H1 (cell line): ENCODE measurements at regions not wholly inside any gene's neighbourhood (a gene's known extent, or its start where the extent isn't known, plus 50 kb on each side); places are given as distances from the start of the nearest gene placed in this dataset.

Source experiments
- CTCF ChIA-PET: fragments of 300-600 bp; sonication (Branson Sonifier 250); formaldehyde crosslinking; loops from one replicate; lab custom pipeline; 2021; ENCODE audit not compliant: partially characterized antibody; lab: Charles Lee
- POLR2A ChIA-PET: fragments of 300-600 bp; sonication (Branson Sonifier 250); formaldehyde crosslinking; loops from one replicate; lab custom pipeline; 2021; ENCODE audit warnings: inconsistent platforms; ENCODE audit not compliant: partially characterized antibody; lab: Charles Lee
- DNase-seq, 2 experiments: peaks; one replicate each; pipeline versions ENCODE4 v3.0.0 to v3.0.0-alpha.2; 2010 to 2022; ENCODE audit warnings: low spot score in 2 of 2, low read depth in 1 of 2, mixed read lengths in 1 of 2
- FAIRE-seq: peaks from 2 replicates; lab custom pipeline; 2011; peaks lifted over from hg19 to GRCh38; lab: Jason Lieb, UNC
- H2AFZ ChIP-seq: 2 replicates; pipeline ENCODE4 v1.8.1; 2012; ENCODE audit warnings: low read length, inconsistent platforms
- H2AK5ac ChIP-seq: 2 replicates; pipeline ENCODE4 v1.6.1; 2013; ENCODE audit warnings: low read depth, low read length
- H2BK120ac ChIP-seq: replicated peaks from 2 replicates; pipeline ENCODE3; 2013; ENCODE audit warnings: low read depth, low read length, inconsistent platforms
- H2BK12ac ChIP-seq: 2 replicates; pipeline ENCODE4 v1.6.1; 2013; ENCODE audit warnings: low read depth, low read length
- H2BK15ac ChIP-seq: 2 replicates; pipeline ENCODE4 v1.6.1; 2013; ENCODE audit warnings: low read length
- H2BK20ac ChIP-seq: 2 replicates; pipeline ENCODE4 v1.6.1; 2013; ENCODE audit warnings: low read length
- H2BK5ac ChIP-seq: 2 replicates; pipeline ENCODE4 v1.6.1; 2013; ENCODE audit warnings: low read depth, low read length
- H3K14ac ChIP-seq: 2 replicates; pipeline ENCODE4 v1.6.1; 2013; ENCODE audit warnings: inconsistent platforms; ENCODE audit not compliant: insufficient read length
- H3K18ac ChIP-seq: 2 replicates; pipeline ENCODE4 v1.6.1; 2013; ENCODE audit warnings: low read length; ENCODE audit errors: extremely low read depth
- H3K23ac ChIP-seq: 2 replicates; pipeline ENCODE4 v1.6.1; 2013; ENCODE audit warnings: inconsistent platforms; ENCODE audit not compliant: insufficient read length
- H3K23me2 ChIP-seq: 2 replicates; pipeline ENCODE4 v1.6.1; 2013; ENCODE audit warnings: low read depth, low read length
- H3K27ac ChIP-seq: 2 replicates; pipeline ENCODE4 v1.6.1; 2011; ENCODE audit warnings: low read depth, low read length, inconsistent platforms
- H3K27me3 ChIP-seq, 4 experiments: replicated peaks in 1 of 4; 1 replicate in 1 of 4; 2 replicates in 3 of 4; pipeline versions ENCODE4 v1.6.1 to v1.8.1; 2011 to 2013; ENCODE audit warnings: low read length in 3 of 4, mild to moderate bottlenecking in 3 of 4, inconsistent platforms in 2 of 4, mixed read lengths in 2 of 4, moderate library complexity in 1 of 4; ENCODE audit not compliant: control insufficient read depth in 3 of 4, insufficient read depth in 3 of 4; ENCODE audit errors: extremely low read depth in 1 of 4
- H3K36me3 ChIP-seq, 4 experiments: 2 replicates each; pipeline versions ENCODE4 v1.6.1 to v1.8.1; 2011 to 2013; ENCODE audit warnings: mild to moderate bottlenecking in 4 of 4, low read length in 3 of 4, moderate library complexity in 2 of 4, control low read depth in 1 of 4, inconsistent platforms in 1 of 4; ENCODE audit not compliant: insufficient read depth in 4 of 4, control insufficient read depth in 2 of 4
- H3K4ac ChIP-seq: replicated peaks from 2 replicates; pipeline ENCODE3; 2013; ENCODE audit warnings: low read length, low read depth, mixed read lengths, inconsistent platforms; ENCODE audit not compliant: insufficient read length
- H3K4me1 ChIP-seq, 4 experiments: replicated peaks in 1 of 4; 1 replicate in 1 of 4; 2 replicates in 3 of 4; pipeline versions ENCODE4 v1.6.1 to v1.8.1; 2011 to 2013; ENCODE audit warnings: low read length in 3 of 4, inconsistent platforms in 2 of 4, mixed read lengths in 1 of 4; ENCODE audit not compliant: insufficient read depth in 4 of 4, control insufficient read depth in 3 of 4
- H3K4me2 ChIP-seq, 2 experiments: 2 replicates each; pipeline versions ENCODE4 v1.6.1 to v1.8.1; 2011 to 2013; ENCODE audit warnings: low read depth in 2 of 2, low read length in 2 of 2, control low read depth in 1 of 2, inconsistent platforms in 1 of 2, mild to moderate bottlenecking in 1 of 2; ENCODE audit not compliant: insufficient read depth in 1 of 2
- H3K4me3 ChIP-seq, 4 experiments: fragments of 200-600, 300-600 bp in 1 of 4; sonication (generic), shearing (Covaris generic), sonication (Bioruptor Twin) in 1 of 4; 2 replicates each; pipeline versions ENCODE4 v1.5.1 to v1.8.1; 2011 to 2016; ENCODE audit warnings: low read length in 4 of 4, low read depth in 3 of 4, control low read depth in 2 of 4, inconsistent platforms in 2 of 4, mild to moderate bottlenecking in 2 of 4, mixed read lengths in 1 of 4, moderate library complexity in 1 of 4; ENCODE audit not compliant: insufficient read depth in 2 of 4; ENCODE audit errors: extremely low read depth in 1 of 4
- H3K56ac ChIP-seq: replicated peaks from 2 replicates; pipeline ENCODE3; 2013; ENCODE audit warnings: low read depth, mild to moderate bottlenecking, mixed read lengths, low read length, inconsistent platforms; ENCODE audit not compliant: insufficient read length
- H3K79me1 ChIP-seq: 2 replicates; pipeline ENCODE4 v1.6.1; 2013; ENCODE audit warnings: low read depth, low read length, control low read depth
- H3K79me2 ChIP-seq, 2 experiments: 2 replicates each; pipeline versions ENCODE4 v1.6.1 to v1.8.1; 2012 to 2013; ENCODE audit warnings: low read length in 2 of 2, mild to moderate bottlenecking in 2 of 2, inconsistent platforms in 1 of 2; ENCODE audit not compliant: insufficient read depth in 2 of 2, control insufficient read depth in 1 of 2
- H3K9ac ChIP-seq, 4 experiments: replicated peaks in 1 of 4; 1 replicate in 1 of 4; 2 replicates in 3 of 4; pipeline versions ENCODE4 v1.6.1 to v1.8.1; 2011 to 2013; ENCODE audit warnings: low read depth in 3 of 4, low read length in 3 of 4, control low read depth in 2 of 4, mild to moderate bottlenecking in 2 of 4, moderate library complexity in 2 of 4, inconsistent platforms in 1 of 4; ENCODE audit errors: extremely low read depth in 1 of 4
- H3K9me3 ChIP-seq, 2 experiments: 2 replicates each; pipeline versions ENCODE4 v1.6.1 to v1.8.1; 2012 to 2013; ENCODE audit warnings: mild to moderate bottlenecking in 2 of 2, moderate library complexity in 2 of 2, control low read depth in 1 of 2, inconsistent platforms in 1 of 2, low read depth in 1 of 2, low read length in 1 of 2, mixed read lengths in 1 of 2; ENCODE audit not compliant: insufficient read depth in 2 of 2
- H4K20me1 ChIP-seq, 2 experiments: replicated peaks in 1 of 2; 2 replicates each; pipeline versions ENCODE3 to v1.8.1; 2011 to 2013; ENCODE audit warnings: inconsistent platforms in 2 of 2, low read length in 2 of 2, mild to moderate bottlenecking in 1 of 2; ENCODE audit not compliant: insufficient read depth in 2 of 2, control insufficient read depth in 1 of 2
- H4K5ac ChIP-seq: 2 replicates; pipeline ENCODE4 v1.6.1; 2013; ENCODE audit warnings: low read length, low read depth, mixed read lengths, inconsistent platforms; ENCODE audit not compliant: insufficient read length
- H4K8ac ChIP-seq: 2 replicates; pipeline ENCODE4 v1.8.0; 2013; ENCODE audit warnings: mild to moderate bottlenecking, moderate library complexity, low read length, inconsistent platforms; ENCODE audit not compliant: insufficient read depth; ENCODE audit errors: extremely low read depth
- H4K91ac ChIP-seq: replicated peaks from 2 replicates; pipeline ENCODE3; 2013; ENCODE audit warnings: low read length, mixed read lengths, inconsistent platforms; ENCODE audit not compliant: insufficient read length
- CHD1 ChIP-seq: IDR thresholded peaks from 2 replicates; pipeline ENCODE4 v1.6.1; 2012; ENCODE audit warnings: low read depth, low read length, improper control_type of control experiment
- CTBP2 ChIP-seq: IDR thresholded peaks from 2 replicates; pipeline ENCODE4 v1.7.0; 2011; ENCODE audit warnings: borderline replicate concordance, mild to moderate bottlenecking, moderate library complexity, mixed read lengths, low read length; ENCODE audit not compliant: insufficient read depth, insufficient read length
- FOSL1 ChIP-seq: IDR thresholded peaks from 2 replicates; pipeline ENCODE4 v1.6.1; 2011; ENCODE audit warnings: mild to moderate bottlenecking, low read depth, low read length, moderate library complexity; ENCODE audit not compliant: insufficient read depth
- JUND ChIP-seq: IDR thresholded peaks from 2 replicates; pipeline ENCODE4 v1.6.1; 2011; ENCODE audit warnings: mild to moderate bottlenecking, improper control_type of control experiment, low read length
- KDM5A ChIP-seq: fragments of 200-600 bp; IDR thresholded peaks from 2 replicates; pipeline ENCODE4 v1.7.1; 2012; ENCODE audit warnings: mild to moderate bottlenecking, low read length, inconsistent platforms, mixed read lengths
- MAFK ChIP-seq: IDR thresholded peaks from 2 replicates; pipeline ENCODE4 v1.6.1; 2012; ENCODE audit warnings: low read depth, mild to moderate bottlenecking, improper control_type of control experiment, low read length
- NRF1 ChIP-seq: IDR thresholded peaks from 2 replicates; pipeline ENCODE4 v1.6.1; 2011; ENCODE audit warnings: mild to moderate bottlenecking, low read depth, low read length, improper control_type of control experiment
- RBBP5 ChIP-seq: IDR thresholded peaks from 2 replicates; pipeline ENCODE4 v1.7.1; 2012; ENCODE audit warnings: low read depth, mild to moderate bottlenecking, inconsistent platforms, low read length, moderate library complexity, borderline replicate concordance
- RNF2 ChIP-seq: fragments of 200-900, 300-1000 bp; sonication (generic); IDR thresholded peaks from 2 replicates; pipeline ENCODE4 v1.7.1; 2016; ENCODE audit warnings: borderline replicate concordance, low read depth, mild to moderate bottlenecking, antibody characterized with exemption, low read length; ENCODE audit not compliant: poor library complexity, severe bottlenecking; ENCODE audit errors: missing control alignments
- RXRA ChIP-seq: IDR thresholded peaks from 2 replicates; pipeline ENCODE4 v1.6.1; 2011; ENCODE audit warnings: low read depth, mild to moderate bottlenecking, low read length, moderate library complexity; ENCODE audit not compliant: insufficient read depth
- SIRT6 ChIP-seq: IDR thresholded peaks from one replicate; pipeline ENCODE4 v1.7.1; 2012; ENCODE audit warnings: low read length, inconsistent platforms
- SUZ12 ChIP-seq: fragments of 200-600 bp; sonication (generic); IDR thresholded peaks from 2 replicates; pipeline ENCODE4 v1.6.1; 2012; ENCODE audit warnings: mild to moderate bottlenecking, inconsistent platforms, low read length, moderate library complexity, mixed read lengths
- TAF7 ChIP-seq: optimal IDR thresholded peaks from 2 replicates; pipeline ENCODE3; 2011; ENCODE audit warnings: low read depth, mild to moderate bottlenecking, inconsistent platforms, low read length, moderate library complexity, borderline replicate concordance
- WGBS, 2 experiments: shearing (Covaris generic) in 1 of 2; methylation state at CpG; one replicate each; pipeline versions ENCODE4 v1.1.6 to v1.1.7; 2013 to 2015; ENCODE audit warnings: low lambda C conversion rate in 2 of 2, mixed read lengths in 2 of 2, inconsistent platforms in 1 of 2, low coverage in 1 of 2, missing lambda C conversion rate in 1 of 2; ENCODE audit not compliant: insufficient replicate concordance in 2 of 2, insufficient coverage in 1 of 2, insufficient read length in 1 of 2; ENCODE audit errors: extremely low coverage in 1 of 2, missing lambda C conversion rate in 1 of 2; 5-methylcytosine and 5-hydroxymethylcytosine counted together
- TF ChIP-seq, protein P1 (sequence below): IDR thresholded peaks from 2 replicates; pipeline ENCODE4 v1.6.1; 2012; ENCODE audit warnings: inconsistent platforms

DNA sequence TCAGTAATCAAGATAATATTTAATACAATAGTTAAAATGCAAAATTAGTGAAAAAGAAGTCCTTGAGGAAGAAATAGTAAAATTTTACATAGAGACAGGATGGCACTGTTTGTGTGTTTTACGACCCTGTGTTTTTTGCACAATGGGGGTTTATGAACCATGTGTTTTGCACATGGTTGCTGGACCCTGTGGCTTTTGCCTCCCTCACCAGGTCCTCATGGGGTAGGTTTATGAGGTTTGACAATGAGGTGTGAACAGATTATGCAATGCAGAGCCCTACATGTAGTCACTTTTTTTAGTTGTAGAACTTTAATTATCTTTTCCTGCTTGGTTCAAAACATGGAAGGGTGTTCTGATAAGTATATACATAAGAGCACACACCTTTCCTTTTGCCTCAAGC is 366.3 kb upstream of the FAR2 start:
- 87% methylated on average over 1 of the region's 1 CpG; no CpG with 5 or more reads in 1 of the 2 experiments for WGBS, 2 experiments
- Histone ChIP-seq H2BK15ac (no peak overlapping the region), H3K27me3 (no peaks in the 10 kb centered on the region), H2BK12ac (no peak overlapping the region), H2AK5ac (no peak overlapping the region), H2BK5ac (no peak overlapping the region), H2AFZ (no peak overlapping the region), H3K23ac (no peak overlapping the region), H3K9me3 (no peaks in the 10 kb centered on the region), H4K20me1 (no peaks in the 10 kb centered on the region), H3K79me1 (no peaks in the 10 kb centered on the region), H3K23me2 (no peaks in the 10 kb centered on the region), H3K79me2 (no peaks in the 10 kb centered on the region), H3K27ac (no peak overlapping the region), H3K4me2 (no peak overlapping the region), H4K5ac (no peak overlapping the region), H3K4me1 (peaks cover 0 to 5% (median 3%) of the 10 kb centered on the region in 4 experiments; a peak in 2 of 7 replicates), H3K4me3 (no peak overlapping the region), H3K56ac (no peak overlapping the region), H3K18ac (no peak overlapping the region), H3K4ac (no peak overlapping the region), H3K14ac (no peak overlapping the region), H3K9ac (no peak overlapping the region), H2BK120ac (no peak overlapping the region), H2BK20ac (no peak overlapping the region), H4K8ac (no peak overlapping the region), H3K36me3 (no peaks in the 10 kb centered on the region), H4K91ac (no peak overlapping the region)
- FAIRE-seq (no peak), DNase-seq (no peak)
- ChIA-PET CTCF (no interaction called here), POLR2A (no interaction called here)
- no peak for TF ChIP-seq MAFK
- no peak for TF ChIP-seq SUZ12
- TF ChIP-seq RBBP5: no peak
- TF ChIP-seq FOSL1: no peak
- TF ChIP-seq RXRA: no peak
- TF ChIP-seq TAF7: no peak
- no peak for TF ChIP-seq CHD1
- no peak for TF ChIP-seq NRF1
- TF ChIP-seq RNF2: no peak
- TF ChIP-seq CTBP2: no peak
- TF ChIP-seq SIRT6: no peak
- no peak for TF ChIP-seq JUND
- TF ChIP-seq, protein P1, sequence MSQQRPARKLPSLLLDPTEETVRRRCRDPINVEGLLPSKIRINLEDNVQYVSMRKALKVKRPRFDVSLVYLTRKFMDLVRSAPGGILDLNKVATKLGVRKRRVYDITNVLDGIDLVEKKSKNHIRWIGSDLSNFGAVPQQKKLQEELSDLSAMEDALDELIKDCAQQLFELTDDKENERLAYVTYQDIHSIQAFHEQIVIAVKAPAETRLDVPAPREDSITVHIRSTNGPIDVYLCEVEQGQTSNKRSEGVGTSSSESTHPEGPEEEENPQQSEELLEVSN: no peak
- TF ChIP-seq KDM5A: no peak
